Skeletal muscle satellite cell (primary cell): ENCODE measurements at regions not wholly inside any gene's neighbourhood (a gene's known extent, or its start where the extent isn't known, plus 50 kb on each side); places are given as distances from the start of the nearest gene placed in this dataset.

Experiments
- H3K27me3 ChIP-seq: 2 replicates; pipeline ENCODE4 v1.7.0; 2013; ENCODE audit warnings: low read length; ENCODE audit not compliant: control insufficient read depth, insufficient read depth
- H3K36me3 ChIP-seq: 2 replicates; pipeline ENCODE4 v1.7.0; 2013; ENCODE audit warnings: mild to moderate bottlenecking, control low read depth, low read length; ENCODE audit not compliant: insufficient read depth
- H3K4me1 ChIP-seq: 2 replicates; pipeline ENCODE4 v1.7.0; 2013; ENCODE audit warnings: low read length; ENCODE audit not compliant: control insufficient read depth, insufficient read depth
- H3K4me2 ChIP-seq: 2 replicates; pipeline ENCODE4 v1.7.0; 2013; ENCODE audit warnings: mild to moderate bottlenecking, low read length
- H3K4me3 ChIP-seq: 2 replicates; pipeline ENCODE4 v1.7.0; 2013; ENCODE audit warnings: low read length
- H3K9ac ChIP-seq: 2 replicates; pipeline ENCODE4 v1.7.0; 2013; ENCODE audit warnings: mild to moderate bottlenecking, low read depth, low read length, moderate library complexity
- H3K9me3 ChIP-seq: replicated peaks from 2 replicates; pipeline ENCODE4 v1.7.0; 2013; ENCODE audit warnings: mild to moderate bottlenecking, control low read depth, low read length

DNA sequence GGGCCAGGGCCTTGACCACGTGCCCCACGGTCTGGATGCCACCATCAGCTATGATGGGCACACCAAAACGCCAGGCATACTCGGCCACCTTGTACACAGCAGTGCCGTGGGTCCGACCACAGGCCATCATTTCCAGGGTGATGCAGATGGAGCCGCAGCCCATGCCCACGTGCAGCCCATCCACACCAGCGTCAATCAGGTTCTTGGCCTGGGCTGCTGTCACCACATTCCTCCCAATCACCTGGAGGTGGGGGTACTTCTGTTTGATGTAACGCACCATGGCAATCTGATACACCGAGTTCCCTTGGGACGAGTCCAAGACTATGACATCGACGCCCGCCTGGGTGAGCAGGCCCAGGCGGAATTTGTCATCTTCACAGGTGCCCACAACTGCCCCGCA lies 221.2 kb upstream of the ATP6AP2 start:
- Histone ChIP-seq H3K4me2 (no peak overlapping the region), H3K36me3 (no peaks in the 10 kb centered on the region), H3K4me3 (no peak overlapping the region), H3K9me3 (no peaks in the 10 kb centered on the region), H3K4me1 (no peaks in the 10 kb centered on the region), H3K27me3 (peaks cover 15% of the 10 kb centered on the region), H3K9ac (no peak overlapping the region)

DNA sequence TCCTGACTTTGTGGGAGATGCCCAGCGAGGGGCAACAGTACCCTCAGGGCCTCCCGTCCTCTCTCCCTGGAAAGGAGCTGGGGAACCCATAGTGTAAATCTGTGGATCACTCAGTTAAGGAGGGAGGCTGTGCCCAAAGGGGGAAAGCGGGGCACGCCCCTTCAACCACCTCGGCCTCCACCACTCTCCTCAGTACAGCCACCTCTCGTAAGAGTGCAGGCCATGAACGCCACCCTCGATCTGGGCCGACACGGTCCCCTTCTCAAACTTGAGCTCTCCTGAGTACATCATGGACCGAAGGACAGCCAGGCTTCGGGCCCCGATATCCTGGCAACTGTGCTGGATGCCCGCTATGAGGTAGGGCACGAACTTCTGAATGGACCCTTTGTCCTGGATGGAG lies 221.8 kb upstream of the ATP6AP2 start:
- Histone ChIP-seq H3K36me3 (no peaks in the 10 kb centered on the region), H3K4me1 (no peaks in the 10 kb centered on the region), H3K9ac (no peak overlapping the region), H3K9me3 (no peaks in the 10 kb centered on the region), H3K4me2 (no peak overlapping the region), H3K4me3 (no peak overlapping the region), H3K27me3 (peaks cover 15% of the 10 kb centered on the region)

DNA sequence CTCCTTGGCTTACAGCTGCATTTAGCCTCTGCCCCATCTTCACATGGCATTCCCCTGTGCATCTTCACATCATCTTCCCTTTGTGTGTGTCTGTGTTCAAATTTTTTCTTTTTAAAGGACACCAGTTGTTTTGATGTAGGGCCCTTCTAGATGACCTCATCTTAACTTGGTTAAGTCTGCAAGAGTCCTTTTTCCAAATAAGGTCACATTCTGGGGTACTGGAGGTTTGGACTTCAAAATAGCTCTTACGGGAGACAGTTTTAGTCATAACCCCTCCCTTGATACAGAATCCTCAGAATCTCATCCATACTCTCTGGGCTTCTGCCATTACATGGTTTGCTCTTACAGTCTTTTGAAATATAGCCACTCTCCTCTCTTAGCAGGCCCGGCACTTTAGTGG lies 231.5 kb upstream of the ATP6AP2 start:
- Histone ChIP-seq H3K4me1 (no peaks in the 10 kb centered on the region), H3K4me3 (no peak overlapping the region), H3K9me3 (no peaks in the 10 kb centered on the region), H3K36me3 (no peaks in the 10 kb centered on the region), H3K4me2 (no peak overlapping the region), H3K9ac (no peak overlapping the region), H3K27me3 (peaks cover 9% of the 10 kb centered on the region)

DNA sequence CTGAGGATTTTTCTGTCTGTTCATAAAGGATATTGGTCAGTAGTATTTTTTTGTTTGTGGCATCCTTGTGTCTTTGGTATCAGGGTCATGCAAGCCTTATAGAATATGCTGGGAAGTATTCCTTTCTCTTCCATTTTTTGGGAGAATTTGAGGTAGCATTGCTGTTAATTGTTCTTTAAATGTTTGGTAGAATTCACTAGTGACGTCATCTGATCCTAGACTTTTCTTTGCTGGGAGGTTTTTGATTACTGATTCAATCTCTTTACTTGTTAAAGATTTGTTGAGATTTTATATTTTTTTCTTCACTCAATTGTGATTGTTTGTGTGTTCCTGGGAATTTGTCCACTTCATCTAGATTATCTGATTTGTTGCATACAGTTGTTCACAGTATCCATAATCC lies 234.4 kb upstream of the ATP6AP2 start:
- Histone ChIP-seq H3K4me2 (no peak overlapping the region), H3K9me3 (no peaks in the 10 kb centered on the region)

DNA sequence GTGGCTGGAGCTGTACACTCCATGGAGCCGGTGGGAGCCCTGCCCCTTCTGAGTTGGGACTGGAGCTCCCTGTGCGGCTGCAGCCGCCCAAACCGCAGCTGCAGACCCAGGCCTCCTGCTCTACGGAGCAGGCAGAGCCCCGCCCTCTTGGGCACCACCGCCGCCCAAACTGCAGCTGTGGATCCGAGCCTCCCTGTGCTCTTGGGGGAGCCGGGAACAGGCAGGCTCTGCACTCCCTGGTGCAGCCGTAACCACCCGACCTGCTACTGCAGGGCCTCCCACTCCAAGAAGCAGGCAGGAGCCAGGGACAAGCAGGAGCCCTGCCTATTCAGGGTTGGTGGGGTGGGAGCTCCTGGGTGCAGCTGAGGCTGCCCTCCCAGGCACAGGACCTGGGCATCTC lies 237.5 kb upstream of the ATP6AP2 start:
- Histone ChIP-seq H3K4me3 (no peak overlapping the region), H3K36me3 (no peaks in the 10 kb centered on the region), H3K9me3 (no peaks in the 10 kb centered on the region), H3K4me2 (no peak overlapping the region), H3K4me1 (no peaks in the 10 kb centered on the region), H3K27me3 (peaks cover 14% of the 10 kb centered on the region), H3K9ac (no peak overlapping the region)

More for the DNA sequence above, 234.4 kb upstream of the ATP6AP2 start:
- H3K4me1 ChIP-seq, result no peaks in the 10 kb centered on the region
- H3K4me3 ChIP-seq, result no peak overlapping the region
- H3K36me3 ChIP-seq, result no peaks in the 10 kb centered on the region
- H3K9ac ChIP-seq, result no peak overlapping the region
- H3K27me3 ChIP-seq, result peaks cover 8% of the 10 kb centered on the region

DNA sequence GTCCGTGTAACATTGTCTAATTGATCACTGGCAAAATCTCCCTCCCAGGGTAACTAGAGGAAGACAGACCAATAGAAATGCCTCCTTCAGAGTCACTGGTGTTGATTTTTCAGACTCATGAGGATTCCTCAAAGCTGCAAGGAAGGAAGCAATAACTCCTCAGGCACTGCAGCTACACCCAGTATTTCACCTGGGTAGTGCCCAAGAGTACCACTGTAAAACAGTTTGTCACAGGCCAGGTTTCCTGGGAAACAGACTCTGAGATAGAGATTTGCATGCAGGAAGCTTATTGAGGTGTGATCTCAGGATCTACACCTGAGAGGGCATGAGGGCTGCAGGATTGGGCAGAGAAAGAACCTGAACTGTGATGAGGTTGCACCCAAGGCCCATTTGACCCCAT lies 240.7 kb upstream of the ATP6AP2 start:
- Histone ChIP-seq H3K9me3 (no peaks in the 10 kb centered on the region), H3K4me3 (no peak overlapping the region), H3K4me1 (no peaks in the 10 kb centered on the region), H3K27me3 (peaks cover 16% of the 10 kb centered on the region), H3K36me3 (no peaks in the 10 kb centered on the region), H3K4me2 (no peak overlapping the region), H3K9ac (no peak overlapping the region)

DNA sequence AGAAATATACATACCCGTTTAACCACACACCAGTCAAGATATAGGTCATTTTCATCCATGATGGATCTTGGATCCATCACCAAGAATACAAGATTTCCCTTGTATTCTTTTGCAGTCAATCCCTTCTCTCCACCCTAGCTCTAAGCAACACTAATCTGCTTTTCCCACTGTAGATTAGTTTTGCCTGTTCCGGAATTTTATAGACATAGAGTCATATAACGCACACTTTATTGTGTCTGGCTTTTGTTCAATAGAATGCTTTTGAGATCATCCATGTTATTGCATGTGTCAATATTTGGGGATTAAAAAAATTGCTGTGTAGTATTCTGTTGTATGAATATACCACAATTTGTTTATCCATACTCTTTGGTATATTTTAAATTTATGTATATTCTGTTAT lies 235.6 kb upstream of the BCOR start:
- Histone ChIP-seq H3K9me3 (no peaks in the 10 kb centered on the region), H3K4me2 (no peak overlapping the region), H3K4me3 (no peak overlapping the region), H3K4me1 (no peaks in the 10 kb centered on the region), H3K27me3 (peaks cover 12% of the 10 kb centered on the region), H3K36me3 (no peaks in the 10 kb centered on the region), H3K9ac (no peak overlapping the region)

DNA sequence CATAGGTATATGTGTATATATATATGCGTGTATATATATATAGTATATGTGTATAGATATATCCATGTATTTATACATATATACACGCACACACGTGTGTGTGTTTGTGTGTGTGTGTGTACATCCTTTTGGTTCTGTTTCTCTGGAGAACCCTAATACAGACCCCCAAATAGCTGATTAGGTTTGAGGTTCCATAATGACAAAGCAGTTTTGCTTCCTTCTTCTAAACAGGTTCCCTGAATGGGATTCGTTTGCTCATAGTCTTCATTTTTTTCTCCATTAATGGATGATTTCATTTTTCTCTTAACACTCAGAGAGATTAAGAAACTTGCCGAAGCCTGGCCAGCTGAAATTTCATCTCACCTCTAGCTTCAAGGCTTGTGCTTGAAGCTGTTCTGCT lies 234.0 kb upstream of the BCOR start:
- Histone ChIP-seq H3K4me2 (no peak overlapping the region), H3K9me3 (no peaks in the 10 kb centered on the region), H3K4me1 (no peaks in the 10 kb centered on the region), H3K4me3 (no peak overlapping the region), H3K9ac (no peak overlapping the region), H3K36me3 (no peaks in the 10 kb centered on the region), H3K27me3 (peaks cover 12% of the 10 kb centered on the region)

DNA sequence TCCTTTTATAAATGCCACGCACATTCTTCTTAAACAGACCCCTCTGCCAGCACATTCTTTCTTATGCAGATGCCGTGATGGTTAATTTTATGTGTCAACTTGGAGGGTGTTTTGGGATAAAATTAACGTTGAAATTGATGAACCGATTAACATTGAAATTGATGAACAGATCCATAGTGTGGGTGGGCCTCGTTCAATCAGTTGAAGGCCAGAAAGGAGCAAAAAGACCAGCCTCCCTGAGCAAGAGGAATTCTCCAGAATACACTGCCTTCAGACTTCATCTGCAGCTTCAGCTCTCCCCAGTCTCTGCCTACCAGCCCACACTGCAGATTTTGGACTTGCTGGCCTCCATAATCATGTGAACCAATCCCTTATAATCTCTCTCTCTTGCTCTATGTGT lies 233.6 kb upstream of the BCOR start:
- Histone ChIP-seq H3K27me3 (peaks cover 12% of the 10 kb centered on the region), H3K36me3 (no peaks in the 10 kb centered on the region), H3K9me3 (no peaks in the 10 kb centered on the region), H3K4me1 (no peaks in the 10 kb centered on the region), H3K4me2 (no peak overlapping the region), H3K9ac (no peak overlapping the region), H3K4me3 (no peak overlapping the region)

DNA sequence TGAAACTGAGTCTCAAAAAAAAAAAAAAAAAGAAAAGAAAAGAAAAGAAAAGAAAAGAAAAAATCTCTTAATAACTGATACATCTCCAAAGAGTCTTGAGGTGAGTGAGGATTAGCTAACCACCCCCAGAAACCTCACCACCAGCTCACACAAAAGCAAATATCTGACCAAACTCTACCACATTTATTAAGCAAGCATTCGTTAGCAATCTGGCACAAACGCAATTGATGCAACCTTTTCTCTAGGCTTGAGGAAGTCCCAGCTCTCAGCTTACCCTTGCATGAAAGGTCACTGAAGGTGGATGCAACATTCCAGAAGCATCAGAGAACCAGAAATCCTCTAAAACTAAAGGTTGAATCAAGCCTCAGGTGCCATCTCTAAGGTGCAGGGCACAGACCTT lies 231.9 kb upstream of the BCOR start:
- Histone ChIP-seq H3K4me1 (no peaks in the 10 kb centered on the region), H3K4me3 (no peak overlapping the region), H3K36me3 (no peaks in the 10 kb centered on the region), H3K4me2 (no peak overlapping the region), H3K9me3 (no peaks in the 10 kb centered on the region), H3K27me3 (peaks cover 10% of the 10 kb centered on the region), H3K9ac (no peak overlapping the region)

DNA sequence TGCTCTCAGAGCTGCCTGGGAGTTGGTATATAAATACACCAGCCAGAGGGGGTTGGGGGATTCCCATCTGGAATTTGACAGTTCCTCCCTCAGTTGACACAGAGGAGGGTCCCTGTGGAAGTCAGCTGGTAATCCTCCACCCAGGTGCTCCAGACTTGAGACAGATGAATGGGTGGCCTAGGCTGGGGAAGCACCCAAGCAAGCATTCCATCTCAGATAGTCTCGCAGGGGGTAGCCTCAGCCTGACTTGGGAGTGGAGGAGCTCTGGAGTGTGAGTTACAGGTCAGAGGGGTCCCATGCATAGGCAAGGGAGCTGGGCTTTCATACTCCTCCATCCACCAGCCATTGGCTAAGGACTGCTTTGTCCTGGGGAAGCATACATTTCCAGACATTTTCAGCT lies 229.3 kb upstream of the BCOR start:
- peaks cover 11% of the 10 kb centered on the region for H3K27me3 ChIP-seq
- no peaks in the 10 kb centered on the region for H3K36me3 ChIP-seq
- H3K4me1 ChIP-seq, result no peaks in the 10 kb centered on the region
- no peak overlapping the region for H3K9ac ChIP-seq
- H3K4me2 ChIP-seq, result no peak overlapping the region
- no peak overlapping the region for H3K4me3 ChIP-seq
- no peaks in the 10 kb centered on the region for H3K9me3 ChIP-seq

DNA sequence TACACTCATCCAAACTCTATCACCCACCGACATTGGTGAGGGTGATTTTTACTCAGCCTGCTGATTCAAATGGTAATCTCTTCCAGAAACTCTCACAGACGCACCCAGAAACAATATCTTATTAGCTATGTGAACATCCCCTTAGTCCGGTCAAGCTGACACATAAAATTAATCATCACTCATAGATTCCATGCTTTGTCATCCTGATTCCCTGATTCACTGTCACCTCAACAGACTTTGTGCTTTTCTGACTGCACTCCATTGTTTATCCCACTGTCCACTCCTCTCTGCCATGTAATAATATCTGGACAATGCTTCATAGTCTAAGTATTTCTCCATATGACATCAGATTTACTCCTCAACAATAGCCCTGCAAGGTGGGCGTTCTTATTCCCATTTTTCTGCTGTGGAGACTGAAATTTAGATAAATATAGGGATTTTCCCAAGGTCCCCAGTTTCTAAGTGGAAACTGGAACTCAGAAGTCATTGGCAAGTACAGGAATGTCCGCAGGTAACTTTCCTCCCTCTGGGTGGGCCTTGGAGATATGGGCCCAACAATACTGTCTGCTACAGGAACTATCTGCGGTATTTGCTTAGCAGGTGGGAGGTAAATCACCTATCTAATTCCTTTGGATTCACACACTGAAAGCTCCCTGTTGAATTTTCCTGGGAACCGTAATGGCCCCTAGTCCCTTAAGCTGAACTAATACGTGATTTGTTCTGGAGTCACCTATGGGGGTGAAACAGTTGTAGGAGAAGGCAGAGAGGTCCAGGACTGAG lies 228.6 kb upstream of the BCOR start:
- no peaks in the 10 kb centered on the region for H3K9me3 ChIP-seq
- no peak overlapping the region for H3K4me3 ChIP-seq
- no peak overlapping the region for H3K9ac ChIP-seq
- H3K36me3 ChIP-seq, result no peaks in the 10 kb centered on the region
- H3K4me1 ChIP-seq, result no peaks in the 10 kb centered on the region
- H3K27me3 ChIP-seq, result peaks cover 17% of the 10 kb centered on the region
- no peak overlapping the region for H3K4me2 ChIP-seq
